Erythroblast (primary cell): ENCODE measurements at regions not wholly inside any gene's neighbourhood (a gene's known extent, or its start where the extent isn't known, plus 50 kb on each side); places are given as distances from the start of the nearest gene placed in this dataset.

Experiments used
- DNase-seq, 2 experiments: peaks; one replicate each; lab custom pipeline; 2025; lab: John Stamatoyannopoulos, UW
- GATA1 ChIP-seq: IDR thresholded peaks from 2 replicates; pipeline ENCODE4 v1.6.1; 2011; ENCODE audit warnings: low read depth, mild to moderate bottlenecking, control low read depth, low read length, moderate library complexity
- POLR2A ChIP-seq: IDR thresholded peaks from 2 replicates; pipeline ENCODE4 v1.6.1; 2011; ENCODE audit warnings: mild to moderate bottlenecking, low read length

DNA sequence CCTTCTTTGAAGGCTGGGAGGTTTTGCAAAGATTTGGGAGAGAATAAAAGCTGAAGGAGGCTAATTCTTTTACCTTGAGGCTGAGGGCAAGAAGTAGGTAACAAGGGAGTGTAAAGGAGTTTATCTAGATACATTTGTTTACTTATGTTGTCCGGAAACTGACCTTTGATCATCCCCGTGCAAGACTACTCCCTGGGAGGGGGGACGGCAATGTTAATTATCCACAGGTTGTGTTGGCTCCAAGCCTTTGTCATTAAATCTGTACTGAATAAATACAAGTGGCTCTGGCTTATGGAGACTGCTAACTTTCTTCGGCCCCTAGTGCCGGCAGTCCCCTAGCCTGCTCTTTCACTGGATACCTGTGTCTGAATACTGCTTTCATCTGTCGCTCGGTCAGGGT, 1250.6 kb upstream of the LRRTM3 start:
- DNase-seq, result no peak
- TF ChIP-seq POLR2A (no peak), GATA1 (no peak)

DNA sequence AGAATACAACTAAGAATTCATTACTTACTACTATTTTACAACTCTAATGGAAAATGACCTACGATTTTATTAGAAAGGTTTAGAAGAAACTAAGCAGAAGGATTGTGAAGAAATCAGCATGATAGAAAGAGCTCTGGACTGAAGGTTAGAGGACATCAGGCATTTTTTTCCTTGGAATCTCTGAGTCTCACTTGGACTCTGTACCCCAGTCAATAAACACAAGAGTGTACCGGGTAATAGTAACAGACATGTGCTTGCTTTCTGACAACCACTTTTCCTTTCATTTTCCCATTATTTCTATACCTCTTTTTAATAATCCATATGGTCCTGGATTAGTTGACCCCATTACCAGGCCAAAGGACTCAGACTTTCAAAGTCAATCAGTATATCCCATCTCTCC, 1240.9 kb upstream of the LRRTM3 start:
- no peak for DNase-seq
- TF ChIP-seq POLR2A (no peak), GATA1 (no peak)

DNA sequence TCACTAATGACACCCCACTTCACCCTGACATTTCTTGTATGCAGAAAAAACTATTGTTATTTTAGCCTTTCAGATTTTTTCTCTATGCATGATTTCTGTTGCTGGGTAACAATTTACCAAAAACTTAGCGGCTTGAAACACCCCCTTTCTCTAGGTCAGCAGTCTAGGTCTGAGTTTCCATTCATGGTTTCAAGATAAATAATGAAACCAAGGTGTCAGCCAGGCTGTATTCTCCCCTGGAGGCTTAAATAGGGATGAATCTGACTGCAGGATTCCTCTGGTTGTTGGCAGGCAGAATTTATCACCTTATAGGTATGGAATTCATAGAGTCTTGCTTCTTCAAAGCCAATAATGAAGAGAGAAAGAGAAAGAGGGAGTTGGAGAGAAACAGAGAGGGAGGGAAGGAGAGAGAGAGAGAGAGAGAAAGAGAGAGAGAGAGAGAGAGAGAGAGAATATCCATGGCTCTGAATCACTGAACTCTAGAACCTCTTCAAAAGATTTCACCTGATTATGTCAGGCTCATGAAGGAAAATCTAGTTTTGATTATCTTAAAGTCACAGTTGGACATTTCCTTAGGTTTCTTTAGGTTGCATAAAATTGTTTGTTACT, 1224.6 kb upstream of the LRRTM3 start:
- TF ChIP-seq POLR2A, result no peak
- no peak for TF ChIP-seq GATA1
- no peak for DNase-seq

DNA sequence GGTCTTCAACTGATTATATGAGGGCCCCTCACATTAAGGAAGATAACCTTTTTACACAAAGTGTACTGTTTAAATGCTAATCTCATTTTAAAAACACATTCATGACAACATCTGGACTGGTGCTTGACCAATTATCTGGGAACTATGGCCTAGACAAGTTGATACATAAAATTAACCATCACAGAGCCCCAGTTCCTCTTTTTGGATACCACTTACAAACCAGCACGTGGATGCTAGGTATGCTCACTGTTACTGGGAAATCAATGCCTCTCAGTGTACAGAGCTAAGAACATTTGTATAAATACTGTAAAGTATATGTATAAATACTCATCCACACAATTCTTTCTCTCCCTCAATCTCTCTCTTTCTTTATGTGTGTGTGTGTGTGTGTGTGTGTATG, 1217.8 kb upstream of the LRRTM3 start:
- DNase-seq, result no peak
- TF ChIP-seq GATA1, result no peak
- TF ChIP-seq POLR2A, result no peak

DNA sequence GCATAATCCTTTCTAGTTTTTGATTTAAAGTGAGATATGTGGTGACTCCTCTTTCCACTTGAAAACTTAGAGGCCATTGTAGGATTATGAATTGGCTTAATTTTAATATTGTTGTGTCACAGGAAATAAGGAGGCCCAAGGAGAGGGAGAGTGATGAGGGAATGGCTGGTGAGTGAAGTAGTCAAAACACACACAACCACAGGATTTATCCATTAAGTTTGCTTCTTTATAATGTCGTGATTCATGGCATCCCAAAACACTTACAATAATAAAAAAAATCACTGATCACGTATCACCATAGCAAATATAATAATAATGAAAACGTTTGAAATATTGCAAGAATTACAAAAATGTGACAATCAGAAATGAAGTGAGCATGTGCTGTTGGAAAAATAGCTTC, 1215.5 kb upstream of the LRRTM3 start:
- TF ChIP-seq GATA1 (no peak), POLR2A (no peak)
- DNase-seq, result no peak

DNA sequence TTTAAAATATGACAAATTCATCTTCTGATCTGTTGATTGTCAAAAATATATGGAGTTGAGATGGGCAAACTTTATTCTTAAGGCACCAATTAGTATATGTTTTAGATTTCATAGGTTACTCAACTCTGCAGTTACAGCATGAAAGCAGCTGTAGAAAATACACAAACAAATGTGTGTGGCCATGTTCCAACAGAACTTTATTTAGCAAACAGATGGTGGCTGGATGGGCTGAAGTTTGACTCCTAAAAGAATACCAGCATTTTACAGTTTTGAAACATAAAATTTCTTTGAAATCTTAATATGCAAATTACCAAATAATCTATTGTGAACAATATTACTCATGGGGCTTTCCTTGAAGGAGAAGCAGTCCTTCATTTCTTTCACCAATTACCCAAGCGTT, 1206.0 kb upstream of the LRRTM3 start:
- DNase-seq, result no peak
- TF ChIP-seq POLR2A (no peak), GATA1 (no peak)

DNA sequence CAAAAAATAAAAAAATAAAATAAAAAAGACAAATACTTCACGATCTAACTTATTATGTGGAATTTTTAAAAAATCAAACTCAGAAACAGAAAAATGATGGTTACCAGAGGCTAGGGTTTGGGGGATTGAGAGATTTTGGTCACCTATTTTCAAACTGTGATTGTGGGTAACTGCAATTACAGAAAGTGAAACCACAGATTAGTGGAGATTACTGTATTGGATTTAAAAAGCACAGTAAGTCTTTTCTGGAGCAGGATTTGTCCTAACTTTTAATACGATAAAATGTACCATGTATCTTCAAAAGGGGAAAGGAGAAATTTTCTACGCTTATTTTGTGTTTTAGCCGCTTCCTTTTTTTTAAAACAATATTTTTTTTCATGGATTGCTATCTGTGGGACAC, 1204.9 kb upstream of the LRRTM3 start:
- no peak for DNase-seq
- TF ChIP-seq GATA1 (no peak), POLR2A (no peak)

DNA sequence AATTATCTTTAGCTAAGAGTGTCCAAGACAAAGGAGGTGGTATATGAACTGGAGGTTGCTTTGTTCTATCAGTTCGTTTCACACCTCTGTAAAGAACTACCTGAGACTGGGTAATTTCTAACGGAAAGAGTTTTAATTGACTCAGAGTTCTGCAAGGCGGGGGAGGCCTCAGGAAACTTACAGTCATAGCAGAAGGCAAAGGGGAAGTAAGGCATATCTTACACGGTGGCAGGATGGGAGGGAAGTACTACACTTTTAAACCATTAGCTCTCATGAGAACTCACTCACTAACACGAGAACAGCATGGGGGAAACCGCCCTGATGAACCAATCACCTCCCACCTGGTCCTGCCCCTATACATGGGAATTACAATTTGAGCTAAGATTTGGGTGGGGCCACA, 1202.3 kb upstream of the LRRTM3 start:
- DNase-seq, result no peak
- TF ChIP-seq POLR2A (no peak), GATA1 (no peak)

DNA sequence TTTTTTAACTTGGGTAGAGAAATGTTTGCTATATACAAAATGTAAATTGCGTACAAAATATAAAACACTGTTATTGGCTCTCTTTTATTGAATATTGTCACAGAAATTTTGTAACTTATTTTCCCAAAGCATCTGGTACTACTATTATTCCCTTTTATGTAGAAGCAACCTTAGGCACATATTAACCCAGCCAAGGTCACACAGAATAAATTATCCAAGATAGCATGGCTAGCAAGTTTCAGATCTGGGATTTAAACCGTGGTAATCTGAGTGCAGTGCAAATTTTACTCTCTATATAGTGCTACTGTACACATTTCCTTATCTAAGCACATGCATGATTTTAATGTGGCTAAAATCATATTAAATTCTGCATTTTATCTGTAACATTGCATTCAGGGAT, 1190.5 kb upstream of the LRRTM3 start:
- DNase-seq, result no peak
- no peak for TF ChIP-seq GATA1
- no peak for TF ChIP-seq POLR2A

DNA sequence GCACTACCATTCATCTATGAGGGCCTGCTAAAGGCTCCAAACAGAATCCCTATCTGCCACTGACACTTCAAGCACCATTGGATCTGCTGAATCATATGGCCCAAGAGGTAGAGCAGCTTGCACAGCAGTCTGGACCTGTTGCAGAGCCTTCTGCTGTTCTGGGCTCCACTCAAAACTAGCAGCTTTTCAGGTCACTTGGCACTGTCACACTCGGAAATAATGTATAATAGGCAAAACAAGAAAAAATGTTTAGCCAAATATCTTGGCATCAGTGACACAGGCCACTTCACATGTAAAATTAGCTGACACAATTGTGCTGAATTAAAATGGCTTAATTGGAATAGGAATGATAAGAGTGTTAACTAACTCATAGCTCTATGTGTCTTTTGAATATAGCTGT, 1182.9 kb upstream of the LRRTM3 start:
- TF ChIP-seq GATA1 (no peak), POLR2A (no peak)
- no peak for DNase-seq

DNA sequence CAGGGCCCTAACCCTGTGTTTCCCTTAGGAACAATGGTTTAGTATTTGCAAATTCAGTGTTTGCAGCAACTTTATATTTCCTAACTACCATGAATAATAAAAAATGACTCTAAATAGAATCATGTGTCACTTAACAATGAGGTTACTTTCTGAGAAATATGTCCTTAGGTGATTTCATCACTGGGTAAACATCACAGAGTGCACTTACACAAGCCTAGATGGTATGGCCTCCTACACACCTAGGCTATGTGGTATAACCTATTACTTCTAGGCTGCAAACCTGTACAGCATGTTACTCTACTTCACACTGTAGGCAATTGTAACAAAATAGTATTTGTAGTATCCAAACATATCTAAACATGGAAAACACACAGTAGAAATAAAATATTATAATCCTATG, 1174.6 kb upstream of the LRRTM3 start:
- no peak for DNase-seq
- TF ChIP-seq GATA1 (no peak), POLR2A (no peak)

DNA sequence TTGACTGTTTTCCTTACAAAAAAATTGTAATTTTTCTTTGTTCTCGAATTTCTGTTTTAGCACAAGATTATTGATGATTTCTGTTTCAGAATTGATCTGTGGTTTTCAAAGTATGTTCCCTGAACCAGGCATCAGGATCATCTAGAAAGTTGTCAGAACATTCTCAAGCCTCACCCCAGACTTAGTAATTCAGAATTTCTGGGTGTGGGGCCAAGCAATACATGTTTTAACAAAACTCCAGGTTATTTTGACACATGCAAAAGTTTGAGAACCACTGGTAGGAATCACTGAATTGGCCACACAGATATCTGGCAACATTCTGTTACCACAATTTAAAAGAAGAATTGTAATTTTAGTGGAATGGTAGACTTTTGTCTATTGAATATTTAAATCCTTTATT, 1173.9 kb upstream of the LRRTM3 start:
- TF ChIP-seq GATA1 (no peak), POLR2A (no peak)
- DNase-seq, result no peak

DNA sequence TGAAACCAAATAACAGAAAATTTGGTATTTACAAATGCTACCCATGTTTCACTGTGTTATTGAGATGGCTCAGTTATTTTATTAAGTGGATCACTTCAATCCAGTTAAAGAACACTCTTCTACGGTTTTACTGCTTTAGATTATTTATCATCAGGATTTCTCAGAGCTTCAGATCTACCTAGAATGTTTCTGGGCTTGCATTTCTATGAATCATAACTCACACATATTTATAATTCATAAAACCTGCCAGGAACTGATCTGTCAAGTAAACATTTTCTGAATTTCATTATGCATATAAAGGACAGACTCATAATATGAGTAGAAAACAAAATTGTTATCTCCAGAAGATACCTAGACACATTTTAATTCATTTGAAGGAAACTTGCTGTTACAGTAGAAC, 1172.3 kb upstream of the LRRTM3 start:
- DNase-seq, result no peak
- TF ChIP-seq POLR2A, result no peak
- TF ChIP-seq GATA1, result no peak

DNA sequence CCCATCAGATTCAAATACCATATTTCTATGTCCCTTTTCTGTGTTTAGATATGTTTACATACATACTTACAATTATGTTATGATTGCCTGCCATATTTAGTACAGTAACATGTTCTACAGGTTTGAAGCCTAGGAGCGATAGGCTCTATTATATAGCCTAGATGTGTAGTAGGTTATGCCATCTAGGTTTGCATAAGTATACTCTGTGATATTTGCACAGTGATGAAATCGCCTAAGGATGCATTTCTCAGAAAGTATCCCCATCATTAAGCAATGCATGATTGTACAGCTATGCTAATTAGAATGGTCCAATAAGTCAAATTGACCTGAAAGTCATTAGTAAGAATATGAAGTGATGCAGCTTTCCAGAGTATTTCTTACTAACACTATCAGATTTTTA, 1171.7 kb upstream of the LRRTM3 start:
- DNase-seq, result no peak
- no peak for TF ChIP-seq POLR2A
- TF ChIP-seq GATA1, result no peak

DNA sequence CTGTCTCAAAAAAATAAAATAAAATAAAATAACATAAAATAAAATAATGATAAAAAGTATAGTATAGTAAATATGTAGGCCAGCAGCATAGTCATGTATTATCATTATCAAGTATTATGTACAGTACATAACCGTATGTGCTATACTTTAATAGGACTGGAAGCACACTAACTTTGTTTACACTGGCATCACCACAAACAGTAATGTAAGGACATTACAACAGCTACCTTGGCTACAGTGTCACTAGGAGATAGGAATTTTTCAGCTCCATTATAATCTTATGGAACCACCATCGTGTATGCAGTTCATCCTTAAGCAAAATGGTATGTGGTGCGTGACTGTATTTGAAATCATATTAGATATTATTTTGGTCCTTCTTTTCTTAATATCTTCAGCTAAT, 1163.5 kb upstream of the LRRTM3 start:
- DNase-seq, result no peak
- TF ChIP-seq GATA1, result no peak
- TF ChIP-seq POLR2A, result no peak

DNA sequence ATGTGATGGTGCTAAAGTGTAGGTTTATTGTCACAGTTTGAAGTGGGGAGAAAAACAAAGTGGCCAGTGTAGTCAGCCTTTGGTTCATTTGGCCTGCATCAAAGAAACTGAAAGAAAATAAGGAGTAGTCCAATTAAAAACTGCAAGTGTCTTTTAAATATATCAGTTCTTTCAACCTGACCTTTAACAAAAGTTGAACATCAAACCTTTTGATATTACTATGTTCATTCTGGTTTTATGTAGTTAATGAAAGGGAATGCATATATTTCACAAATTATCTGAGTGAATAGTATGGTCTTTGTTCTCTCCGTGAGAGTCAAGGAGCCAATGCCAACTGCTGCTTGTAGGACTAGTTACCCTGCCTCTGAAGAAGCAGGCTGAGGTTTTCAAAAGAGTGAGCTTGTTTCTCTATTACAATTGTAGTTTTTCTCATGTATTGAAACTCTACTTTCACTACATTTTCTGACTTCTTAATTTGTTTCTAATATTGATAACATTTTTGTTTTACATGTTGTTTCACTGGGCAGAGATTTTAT, 1160.8 kb upstream of the LRRTM3 start:
- DNase-seq, result no peak
- no peak for TF ChIP-seq POLR2A
- TF ChIP-seq GATA1, result no peak
